Breast epithelium (tissue), 4 donors: ENCODE measurements at regions not wholly inside any gene's neighbourhood (a gene's known extent, or its start where the extent isn't known, plus 50 kb on each side); places are given as distances from the start of the nearest gene placed in this dataset.

Experiments used
- DNase-seq, 2 donors: peaks; one replicate each; pipeline ENCODE4 v3.0.0-alpha.2; 2019; ENCODE audit warnings: low spot score in 2 of 2
- H3K27ac ChIP-seq, 2 donors: fragments of 200-600 bp; sonication (generic) in 1 of 2; one replicate each; pipeline ENCODE4 v1.5.1; 2016 to 2019; ENCODE audit warnings: mild to moderate bottlenecking in 1 of 2
- H3K27me3 ChIP-seq, 2 donors: fragments of 200-600 bp; sonication (generic) in 1 of 2; one replicate each; pipeline versions ENCODE4 v1.5.1 to v1.6.0; 2017 to 2019; ENCODE audit warnings: control low read depth in 1 of 2, mild to moderate bottlenecking in 1 of 2
- H3K36me3 ChIP-seq: fragments of 200-600 bp; one replicate; pipeline ENCODE4 v1.5.1; 2019
- H3K4me1 ChIP-seq, 2 donors: fragments of 200-600 bp; sonication (generic); one replicate each; pipeline ENCODE4 v1.5.1; 2016 to 2019; ENCODE audit warnings: control low read depth in 1 of 2
- H3K4me3 ChIP-seq, 3 donors: fragments of 200-600 bp; sonication (generic); 1 replicate in 2 of 3; 2 replicates in 1 of 3; pipeline ENCODE4 v1.5.1; 2016 to 2019; ENCODE audit warnings: mild to moderate bottlenecking in 3 of 3, moderate library complexity in 2 of 3
- H3K9me3 ChIP-seq, 2 donors: fragments of 200-600 bp; sonication (generic) in 1 of 2; one replicate each; pipeline ENCODE4 v1.5.1; 2016 to 2019; ENCODE audit warnings: control low read depth in 1 of 2
- CTCF ChIP-seq, 3 donors: fragments of 450-650 bp; IDR thresholded peaks; one replicate each; pipeline ENCODE4 v1.5.1; 2016 to 2017; ENCODE audit warnings: antibody characterized with exemption in 3 of 3, mild to moderate bottlenecking in 3 of 3, moderate library complexity in 3 of 3
- POLR2A ChIP-seq: fragments of 450-650 bp; IDR thresholded peaks from one replicate; pipeline ENCODE4 v1.6.1; 2016; ENCODE audit warnings: antibody characterized with exemption, mild to moderate bottlenecking, moderate library complexity
- POLR2AphosphoS5 ChIP-seq, 3 donors: sonication (generic); formaldehyde crosslinking; IDR thresholded peaks; one replicate each; pipeline ENCODE4 v1.6.1; 2017; ENCODE audit warnings: antibody characterized with exemption in 3 of 3
- intact Hi-C: fragments of 100-400 bp; cut with DNase I; formaldehyde crosslinking; loops from one replicate; pipeline ENCODE4 v1.15.1; 2023; ENCODE audit warnings: low total_unique reads

- Histone ChIP-seq H3K4me3 (no peak overlapping the region), H3K27me3 (no peaks in the 10 kb centered on the region), H3K27ac (no peak overlapping the region), H3K9me3 (no peaks in the 10 kb centered on the region), H3K36me3 (no peaks in the 10 kb centered on the region), H3K4me1 (no peaks in the 10 kb centered on the region)
- TF ChIP-seq POLR2A (no peak), CTCF (IDR thresholded peaks at IDR 0.05) (no peak), POLR2AphosphoS5 (IDR thresholded peaks at IDR 0.05) (no peak)
- no peak for DNase-seq
- intact Hi-C loops = loop anchor here (10.0 kb wide), 1 partner anchor 215 kb away; no protein-coding TSS in a partner anchor
Measured at GRCh38 chr20:51199920-51200319, 177.0 kb upstream of the KCNG1 start.

GRCh38 chr20:51198876-51199523 is 176.1 kb upstream of the KCNG1 start:
- H3K27me3 ChIP-seq = no peaks in the 10 kb centered on the region
- no peaks in the 10 kb centered on the region for H3K4me1 ChIP-seq
- no peak overlapping the region for H3K27ac ChIP-seq
- intact Hi-C loops = no loop called here
- no peaks in the 10 kb centered on the region for H3K36me3 ChIP-seq
- no peak overlapping the region for H3K4me3 ChIP-seq
- no peak for DNase-seq
- no peak for TF ChIP-seq CTCF (IDR thresholded peaks at IDR 0.05)
- TF ChIP-seq POLR2AphosphoS5 (IDR thresholded peaks at IDR 0.05) = no peak
- TF ChIP-seq POLR2A = no peak
- no peaks in the 10 kb centered on the region for H3K9me3 ChIP-seq

- no peak for DNase-seq
- H3K27me3 ChIP-seq = no peaks in the 10 kb centered on the region
- TF ChIP-seq CTCF (IDR thresholded peaks at IDR 0.05) (no peak), POLR2A (no peak)
- no peaks in the 10 kb centered on the region for H3K4me1 ChIP-seq
- no peak overlapping the region for H3K27ac ChIP-seq
- no peak overlapping the region for H3K4me3 ChIP-seq
- intact Hi-C loops = no loop called here
- no peaks in the 10 kb centered on the region for H3K36me3 ChIP-seq
- H3K9me3 ChIP-seq = no peaks in the 10 kb centered on the region
Measured at GRCh38 chr20:51198238-51198637, 175.3 kb upstream of the KCNG1 start.

GRCh38 chr20:51196991-51197651 is 174.2 kb upstream of the KCNG1 start:
- H3K4me1 ChIP-seq = no peaks in the 10 kb centered on the region
- H3K27me3 ChIP-seq = no peaks in the 10 kb centered on the region
- intact Hi-C loops = no loop called here
- no peak for DNase-seq
- no peak overlapping the region for H3K27ac ChIP-seq
- TF ChIP-seq CTCF (IDR thresholded peaks at IDR 0.05) (no peak), POLR2A (no peak), POLR2AphosphoS5 (IDR thresholded peaks at IDR 0.05) (no peak)
- H3K9me3 ChIP-seq = no peaks in the 10 kb centered on the region
- H3K36me3 ChIP-seq = no peaks in the 10 kb centered on the region
- H3K4me3 ChIP-seq = no peak overlapping the region

GRCh38 chr20:51195990-51196389 is 173.1 kb upstream of the KCNG1 start:
- intact Hi-C loops = no loop called here
- TF ChIP-seq POLR2AphosphoS5 (IDR thresholded peaks at IDR 0.05) (no peak), POLR2A (no peak), CTCF (IDR thresholded peaks at IDR 0.05) (no peak)
- no peaks in the 10 kb centered on the region for H3K9me3 ChIP-seq
- H3K4me1 ChIP-seq = no peaks in the 10 kb centered on the region
- H3K27ac ChIP-seq = no peak overlapping the region
- H3K27me3 ChIP-seq = no peaks in the 10 kb centered on the region
- no peak overlapping the region for H3K4me3 ChIP-seq
- no peak for DNase-seq
- H3K36me3 ChIP-seq = no peaks in the 10 kb centered on the region
